Stomach (tissue), 8 donors: ENCODE measurements at regions not wholly inside any gene's neighbourhood (a gene's known extent, or its start where the extent isn't known, plus 50 kb on each side); places are given as distances from the start of the nearest gene placed in this dataset.

ENCODE experiments used
- DNase-seq, 2 donors: peaks; one replicate each; pipeline versions ENCODE4 v3.0.0 to v3.0.0-alpha.2; 2013 to 2019
- H3K27ac ChIP-seq, 5 donors: fragments of 200-600 bp in 4 of 5; sonication (generic) in 4 of 5; one replicate each; pipeline ENCODE4 v1.5.1; 2013 to 2019; ENCODE audit warnings: mild to moderate bottlenecking in 1 of 5, moderate library complexity in 1 of 5
- H3K27me3 ChIP-seq, 3 donors: fragments of 200-600 bp; sonication (generic); one replicate each; pipeline ENCODE4 v1.5.1; 2017 to 2019; ENCODE audit warnings: mixed run types in 1 of 3
- H3K36me3 ChIP-seq, 4 donors: fragments of 200-600 bp; sonication (generic); 1 replicate in 3 of 4; 2 replicates in 1 of 4; pipeline ENCODE4 v1.5.1; 2016 to 2019
- H3K4me1 ChIP-seq, 4 donors: fragments of 200-600 bp; sonication (generic); one replicate each; pipeline ENCODE4 v1.5.1; 2016 to 2019
- H3K4me3 ChIP-seq, 4 donors: fragments of 200-600 bp; sonication (generic) in 3 of 4; one replicate each; pipeline ENCODE4 v1.5.1; 2016 to 2019; ENCODE audit warnings: mild to moderate bottlenecking in 1 of 4
- H3K9me3 ChIP-seq, 4 donors: fragments of 200-600 bp; sonication (generic); one replicate each; pipeline ENCODE4 v1.5.1; 2016 to 2019
- CTCF ChIP-seq, 7 experiments: fragments of 450-650 bp in 4 of 7; fragments of 200-600 bp in 3 of 7; sonication (generic) in 3 of 7; IDR thresholded peaks; one replicate each; pipeline ENCODE4 v1.5.1; 2016 to 2019; ENCODE audit warnings: antibody characterized with exemption in 7 of 7, control low read depth in 2 of 7, mild to moderate bottlenecking in 1 of 7
- EP300 ChIP-seq: sonication (generic); formaldehyde crosslinking; IDR thresholded peaks from one replicate; pipeline ENCODE4 v1.6.1; 2017; ENCODE audit warnings: antibody characterized with exemption
- POLR2A ChIP-seq, 4 donors: fragments of 450-650 bp; IDR thresholded peaks; one replicate each; pipeline ENCODE4 v1.6.1; 2016; ENCODE audit warnings: antibody characterized with exemption in 4 of 4, control low read depth in 2 of 4, mild to moderate bottlenecking in 1 of 4, moderate library complexity in 1 of 4
- POLR2AphosphoS5 ChIP-seq, 3 donors: sonication (generic); formaldehyde crosslinking; IDR thresholded peaks; one replicate each; pipeline ENCODE4 v1.6.1; 2016; ENCODE audit warnings: antibody characterized with exemption in 3 of 3
- WGBS, 5 donors: extraction: QIAGEN DNeasy Blood & Tissue Kit in 3 of 5; methylation state at CpG; one replicate each; pipeline versions ENCODE4 v1.1.5 to v1.1.7; 2013 to 2018; 5-methylcytosine and 5-hydroxymethylcytosine counted together
- intact Hi-C: fragments of 100-400 bp; cut with DNase I; formaldehyde crosslinking; loops from one replicate; pipeline ENCODE4 v1.15.1; 2023; ENCODE audit warnings: low total_unique reads
- donor health status: healthy with polysubstance abuse.
- donor health status: Bipolar disorder and iron deficiency.
- donor health status: healthy.

- Histone ChIP-seq H3K4me1 (peaks cover 0 to 7% (median 3%) of the 10 kb centered on the region in 4 donors), H3K27ac (no peak overlapping the region), H3K36me3 (no peaks in the 10 kb centered on the region), H3K9me3 (no peaks in the 10 kb centered on the region), H3K4me3 (no peak overlapping the region), H3K27me3 (no peaks in the 10 kb centered on the region)
- WGBS, 5 donors, result 73 to 92% (median 83%) methylated on average over 3 of the region's 3 CpGs
- no peak for TF ChIP-seq POLR2A (IDR thresholded peaks at IDR 0.05)
- no peak for TF ChIP-seq POLR2AphosphoS5 (IDR thresholded peaks at IDR 0.05)
- no peak for TF ChIP-seq EP300
- no peak for TF ChIP-seq CTCF (IDR thresholded peaks at IDR 0.05)
- intact Hi-C loops, result no loop called here
- no peak for DNase-seq
These were observed 152.3 kb downstream of the TTC32 start for GRCh38 chr2:19749507-19749836.

GRCh38 chr2:19748711-19749506 is 152.9 kb downstream of the TTC32 start:
- no peak overlapping the region for H3K4me3 ChIP-seq
- TF ChIP-seq POLR2AphosphoS5 (IDR thresholded peaks at IDR 0.05) (no peak), CTCF (IDR thresholded peaks at IDR 0.05) (no peak), EP300 (no peak), POLR2A (IDR thresholded peaks at IDR 0.05) (no peak)
- H3K27me3 ChIP-seq, result no peaks in the 10 kb centered on the region
- intact Hi-C loops, result no loop called here
- no peak for DNase-seq
- H3K36me3 ChIP-seq, result no peaks in the 10 kb centered on the region
- H3K27ac ChIP-seq, result no peak overlapping the region
- peaks cover 0 to 7% (median 3%) of the 10 kb centered on the region in 4 donors for H3K4me1 ChIP-seq
- 81 to 95% (median 83%) methylated on average over 16 of the region's 16 CpGs for WGBS, 5 donors
- no peaks in the 10 kb centered on the region for H3K9me3 ChIP-seq

- Histone ChIP-seq H3K4me1 (peaks cover 0 to 7% (median 3%) of the 10 kb centered on the region in 4 donors), H3K27me3 (no peaks in the 10 kb centered on the region), H3K9me3 (no peaks in the 10 kb centered on the region), H3K27ac (no peak overlapping the region), H3K36me3 (no peaks in the 10 kb centered on the region), H3K4me3 (no peak overlapping the region)
- WGBS, 5 donors, result 75 to 89% (median 84%) methylated on average over 6 of the region's 6 CpGs
- no peak for DNase-seq
- TF ChIP-seq CTCF (IDR thresholded peaks at IDR 0.05), result no peak
- TF ChIP-seq POLR2AphosphoS5 (IDR thresholded peaks at IDR 0.05), result no peak
- no peak for TF ChIP-seq POLR2A (IDR thresholded peaks at IDR 0.05)
- TF ChIP-seq EP300, result no peak
- intact Hi-C loops, result no loop called here
These were observed 153.8 kb downstream of the TTC32 start for GRCh38 chr2:19748073-19748375.

GRCh38 chr2:19747310-19748072 is 154.3 kb downstream of the TTC32 start:
- intact Hi-C loops, result no loop called here
- WGBS, 5 donors, result 75 to 87% (median 81%) methylated on average over 6 to 10 of the region's 10 CpGs
- no peak for DNase-seq
- no peak overlapping the region for H3K27ac ChIP-seq
- H3K36me3 ChIP-seq, result no peaks in the 10 kb centered on the region
- TF ChIP-seq POLR2A (IDR thresholded peaks at IDR 0.05) (no peak), CTCF (IDR thresholded peaks at IDR 0.05) (no peak), EP300 (no peak), POLR2AphosphoS5 (IDR thresholded peaks at IDR 0.05) (no peak)
- no peak overlapping the region for H3K4me3 ChIP-seq
- H3K9me3 ChIP-seq, result no peaks in the 10 kb centered on the region
- H3K4me1 ChIP-seq, result peaks cover 0 to 3% (median 2%) of the 10 kb centered on the region in 4 donors
- no peaks in the 10 kb centered on the region for H3K27me3 ChIP-seq
